H9 (cell line): ENCODE measurements at regions not wholly inside any gene's neighbourhood (a gene's known extent, or its start where the extent isn't known, plus 50 kb on each side); places are given as distances from the start of the nearest gene placed in this dataset.

Experiments
- DNase-seq: peaks from one replicate; pipeline ENCODE4 v3.0.0-alpha.2; 2017
- H2AFZ ChIP-seq: one replicate; pipeline ENCODE4 v1.6.1; 2013; ENCODE audit warnings: mild to moderate bottlenecking, low read length, control low read depth, moderate library complexity
- H2AK5ac ChIP-seq: 2 replicates; pipeline ENCODE4 v1.6.1; 2013; ENCODE audit warnings: low read length, control low read depth, mixed read lengths; ENCODE audit not compliant: insufficient read length
- H2BK120ac ChIP-seq: one replicate; pipeline ENCODE4 v1.6.1; 2013; ENCODE audit warnings: low read depth, mild to moderate bottlenecking, low read length, control low read depth, inconsistent platforms; ENCODE audit not compliant: poor library complexity, severe bottlenecking
- H2BK12ac ChIP-seq: 2 replicates; pipeline ENCODE4 v1.6.1; 2013; ENCODE audit warnings: low read length, control low read depth, mixed read lengths, low read depth; ENCODE audit not compliant: insufficient read length
- H2BK15ac ChIP-seq: 2 replicates; pipeline ENCODE4 v1.6.1; 2013; ENCODE audit warnings: low read depth, low read length, control low read depth
- H2BK20ac ChIP-seq: one replicate; pipeline ENCODE4 v1.6.1; 2013; ENCODE audit warnings: low read depth, mild to moderate bottlenecking, low read length, control low read depth, inconsistent platforms; ENCODE audit not compliant: poor library complexity, severe bottlenecking
- H2BK5ac ChIP-seq: 2 replicates; pipeline ENCODE4 v1.6.1; 2013; ENCODE audit warnings: low read length, control low read depth, mixed read lengths; ENCODE audit not compliant: insufficient read length
- H3K14ac ChIP-seq: 2 replicates; pipeline ENCODE4 v1.6.1; 2013; ENCODE audit warnings: low read length, control low read depth; ENCODE audit not compliant: insufficient read depth
- H3K18ac ChIP-seq: 2 replicates; pipeline ENCODE4 v1.6.1; 2013; ENCODE audit warnings: low read depth, mild to moderate bottlenecking, mixed read lengths, low read length, control low read depth; ENCODE audit not compliant: insufficient read length
- H3K23ac ChIP-seq: 2 replicates; pipeline ENCODE4 v1.6.1; 2013; ENCODE audit warnings: low read length, control low read depth, mixed read lengths, low read depth; ENCODE audit not compliant: insufficient read length
- H3K23me2 ChIP-seq: 2 replicates; pipeline ENCODE4 v1.6.1; 2013; ENCODE audit warnings: low read depth, mild to moderate bottlenecking, mixed read lengths, low read length, control low read depth; ENCODE audit not compliant: insufficient read length, poor library complexity, severe bottlenecking
- H3K27ac ChIP-seq: 2 replicates; pipeline ENCODE4 v1.5.1; 2013; ENCODE audit warnings: low read length, control low read depth, mixed read lengths, low read depth; ENCODE audit not compliant: insufficient read length
- H3K27me3 ChIP-seq: 2 replicates; pipeline ENCODE4 v1.6.1; 2013; ENCODE audit warnings: low read length, control low read depth, inconsistent platforms; ENCODE audit not compliant: insufficient read depth
- H3K4ac ChIP-seq: 2 replicates; pipeline ENCODE4 v1.6.1; 2013; ENCODE audit warnings: low read depth, mild to moderate bottlenecking, control low read depth, inconsistent platforms, low read length, moderate library complexity
- H3K4me1 ChIP-seq: 2 replicates; pipeline ENCODE4 v1.6.1; 2013; ENCODE audit warnings: low read length, control low read depth, inconsistent platforms; ENCODE audit not compliant: insufficient read depth
- H3K4me2 ChIP-seq: 2 replicates; pipeline ENCODE4 v1.6.1; 2013; ENCODE audit warnings: low read length, control low read depth, mixed read lengths; ENCODE audit not compliant: insufficient read length, insufficient read depth
- H3K56ac ChIP-seq: 2 replicates; pipeline ENCODE4 v1.6.1; 2013; ENCODE audit warnings: low read depth, mild to moderate bottlenecking, mixed read lengths, low read length, control low read depth; ENCODE audit not compliant: insufficient read length
- H3K79me1 ChIP-seq: 2 replicates; pipeline ENCODE4 v1.6.1; 2013; ENCODE audit warnings: low read depth, mild to moderate bottlenecking, moderate library complexity, low read length, control low read depth, inconsistent platforms; ENCODE audit not compliant: insufficient read depth, poor library complexity, severe bottlenecking
- H3K79me2 ChIP-seq: 2 replicates; pipeline ENCODE4 v1.6.1; 2013; ENCODE audit warnings: low read length, control low read depth, inconsistent platforms; ENCODE audit not compliant: insufficient read depth
- H3K9ac ChIP-seq: 2 replicates; pipeline ENCODE4 v1.6.1; 2013; ENCODE audit warnings: low read length, control low read depth, mixed read lengths; ENCODE audit not compliant: insufficient read length; ENCODE audit errors: extremely low read depth
- H3K9me3 ChIP-seq: one replicate; pipeline ENCODE4 v1.6.1; 2013; ENCODE audit warnings: low read depth, low read length, inconsistent platforms; ENCODE audit not compliant: control insufficient read depth
- H3T11ph ChIP-seq: one replicate; pipeline ENCODE4 v1.6.1; 2013; ENCODE audit warnings: mild to moderate bottlenecking, low read length, control low read depth, inconsistent platforms
- H4K20me1 ChIP-seq: one replicate; pipeline ENCODE4 v1.6.1; 2013; ENCODE audit not compliant: control insufficient read depth, insufficient read length, insufficient read depth
- H4K5ac ChIP-seq: 2 replicates; pipeline ENCODE4 v1.6.1; 2013; ENCODE audit warnings: low read depth, mild to moderate bottlenecking, mixed read lengths, low read length, control low read depth; ENCODE audit not compliant: insufficient read length
- H4K8ac ChIP-seq: replicated peaks from 2 replicates; pipeline ENCODE4 v1.6.1; 2013; ENCODE audit warnings: low read length, control low read depth, mixed read lengths, low read depth; ENCODE audit not compliant: insufficient read length
- H4K91ac ChIP-seq: 2 replicates; pipeline ENCODE4 v1.6.1; 2013; ENCODE audit warnings: low read depth, mild to moderate bottlenecking, moderate library complexity, mixed read lengths, low read length, control low read depth; ENCODE audit not compliant: insufficient read length
- H3K27ac Mint-ChIP-seq, 3 experiments: 2 replicates in 2 of 3; 3 replicates in 1 of 3; pipeline ENCODE4 v1.8.0; 2020 to 2021; ENCODE audit warnings: mixed read lengths in 3 of 3, mild to moderate bottlenecking in 1 of 3, moderate library complexity in 1 of 3
- H3K27me3 Mint-ChIP-seq: 2 replicates; pipeline ENCODE4 v1.8.0; 2021; ENCODE audit warnings: low read depth, mild to moderate bottlenecking, moderate library complexity, mixed read lengths
- H3K36me3 Mint-ChIP-seq, 3 experiments: 2 replicates in 2 of 3; 3 replicates in 1 of 3; pipeline ENCODE4 v1.8.0; 2020 to 2021; ENCODE audit warnings: low read depth in 3 of 3, mixed read lengths in 3 of 3; ENCODE audit not compliant: insufficient read depth in 1 of 3
- H3K4me1 Mint-ChIP-seq, 2 experiments: 2 replicates each; pipeline ENCODE4 v1.8.0; 2020; ENCODE audit warnings: mixed read lengths in 2 of 2
- H3K4me3 Mint-ChIP-seq, 2 experiments: 2 replicates in 1 of 2; 3 replicates in 1 of 2; pipeline ENCODE4 v1.8.0; 2020 to 2021; ENCODE audit warnings: mild to moderate bottlenecking in 2 of 2, mixed read lengths in 2 of 2, moderate library complexity in 1 of 2
- H3K9me3 Mint-ChIP-seq, 2 experiments: 2 replicates in 1 of 2; 3 replicates in 1 of 2; pipeline ENCODE4 v1.8.0; 2020; ENCODE audit warnings: mild to moderate bottlenecking in 2 of 2, mixed read lengths in 2 of 2, moderate library complexity in 1 of 2
- WGBS: extraction: QIAGEN DNeasy Blood & Tissue Kit; methylation state at CpG from one replicate; pipeline ENCODE4 v1.1.7; 2013; ENCODE audit warnings: missing lambda C conversion rate, low lambda C conversion rate, mixed read lengths; ENCODE audit not compliant: insufficient read length; ENCODE audit errors: extremely low coverage; 5-methylcytosine and 5-hydroxymethylcytosine counted together
- TF ChIP-seq, protein P1 (sequence below): fragments of 200-600 bp; sonication (generic); conservative IDR thresholded peaks from 3 replicates; pipeline ENCODE4 v1.8.0; 2021; ENCODE audit warnings: antibody characterized with exemption, mild to moderate bottlenecking

DNA sequence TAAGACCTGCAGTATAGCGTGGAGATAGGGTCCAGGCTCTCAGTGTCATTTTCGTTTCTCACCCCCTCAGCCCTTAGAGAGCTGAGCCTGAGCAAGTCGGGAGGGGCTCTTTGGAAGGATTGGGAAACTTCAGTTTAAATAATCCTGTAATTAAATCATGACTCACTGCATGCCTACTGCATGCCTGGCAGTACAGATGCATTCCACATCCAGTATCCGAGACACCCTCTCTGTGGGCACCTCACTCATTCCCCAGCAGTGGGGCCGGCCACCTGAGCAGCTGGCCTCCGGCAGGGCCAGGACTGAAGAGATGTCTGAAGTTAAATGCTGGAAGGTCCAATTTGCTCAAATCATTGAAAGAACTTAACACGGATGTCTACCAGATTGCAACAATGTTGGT lies 316.6 kb downstream of the THBS2 start:
- Histone ChIP-seq H3K14ac (no peak overlapping the region), H4K91ac (no peak overlapping the region), H3K23me2 (no peaks in the 10 kb centered on the region), H4K20me1 (no peaks in the 10 kb centered on the region), H3K27ac (no peak overlapping the region), H2BK120ac (no peak overlapping the region), H3K4me1 (no peaks in the 10 kb centered on the region), H3K79me2 (no peaks in the 10 kb centered on the region), H2BK15ac (no peak overlapping the region), H2BK12ac (no peak overlapping the region), H3K23ac (no peak overlapping the region), H3K27me3 (no peaks in the 10 kb centered on the region), H2AFZ (no peak overlapping the region), H3K18ac (no peak overlapping the region), H3K9ac (no peak overlapping the region), H4K8ac (no peak overlapping the region), H2AK5ac (no peak overlapping the region), H3K4me2 (no peak overlapping the region), H3K4ac (no peak overlapping the region), H2BK5ac (no peak overlapping the region), H3K56ac (no peak overlapping the region), H3T11ph (no peak overlapping the region), H2BK20ac (no peak overlapping the region), H3K9me3 (peaks cover 11% of the 10 kb centered on the region), H3K79me1 (no peaks in the 10 kb centered on the region), H4K5ac (no peak overlapping the region)
- peaks cover 6 to 14% (median 9%) of the 10 kb centered on the region in 3 experiments; a peak in 5 of 7 replicates for H3K36me3 Mint-ChIP-seq
- WGBS, result no CpG with 5 or more reads among the region's 7 CpGs
- TF ChIP-seq, protein P1, sequence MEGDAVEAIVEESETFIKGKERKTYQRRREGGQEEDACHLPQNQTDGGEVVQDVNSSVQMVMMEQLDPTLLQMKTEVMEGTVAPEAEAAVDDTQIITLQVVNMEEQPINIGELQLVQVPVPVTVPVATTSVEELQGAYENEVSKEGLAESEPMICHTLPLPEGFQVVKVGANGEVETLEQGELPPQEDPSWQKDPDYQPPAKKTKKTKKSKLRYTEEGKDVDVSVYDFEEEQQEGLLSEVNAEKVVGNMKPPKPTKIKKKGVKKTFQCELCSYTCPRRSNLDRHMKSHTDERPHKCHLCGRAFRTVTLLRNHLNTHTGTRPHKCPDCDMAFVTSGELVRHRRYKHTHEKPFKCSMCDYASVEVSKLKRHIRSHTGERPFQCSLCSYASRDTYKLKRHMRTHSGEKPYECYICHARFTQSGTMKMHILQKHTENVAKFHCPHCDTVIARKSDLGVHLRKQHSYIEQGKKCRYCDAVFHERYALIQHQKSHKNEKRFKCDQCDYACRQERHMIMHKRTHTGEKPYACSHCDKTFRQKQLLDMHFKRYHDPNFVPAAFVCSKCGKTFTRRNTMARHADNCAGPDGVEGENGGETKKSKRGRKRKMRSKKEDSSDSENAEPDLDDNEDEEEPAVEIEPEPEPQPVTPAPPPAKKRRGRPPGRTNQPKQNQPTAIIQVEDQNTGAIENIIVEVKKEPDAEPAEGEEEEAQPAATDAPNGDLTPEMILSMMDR, result no peak
- H3K4me3 Mint-ChIP-seq, result no peak overlapping the region
- peaks cover 15 to 19% of the 10 kb centered on the region in 2 experiments for H3K9me3 Mint-ChIP-seq
- H3K27ac Mint-ChIP-seq, result no peak overlapping the region
- peaks cover 3% of the 10 kb centered on the region; the same call in 1 of the 2 replicates for H3K27me3 Mint-ChIP-seq
- H3K4me1 Mint-ChIP-seq, result no peaks in the 10 kb centered on the region
- DNase-seq, result no peak
